MG63 (cell line): ENCODE measurements at regions not wholly inside any gene's neighbourhood (a gene's known extent, or its start where the extent isn't known, plus 50 kb on each side); places are given as distances from the start of the nearest gene placed in this dataset.
"Not testable (repeated sequence)": the region's sequence is repeated elsewhere in the genome, so short reads cannot be mapped to it uniquely, and the experiment has no call there.

Experiments
- DNase-seq: peaks from one replicate; pipeline ENCODE4 v3.0.0-alpha.2; 2020
- H3K27me3 ChIP-seq: fragments of 250-450 bp; sonication (Bioruptor Pico); 2 replicates; pipeline ENCODE4 v1.5.1; 2020; ENCODE audit warnings: mild to moderate bottlenecking, moderate library complexity
- H3K36me3 ChIP-seq: fragments of 250-450 bp; sonication (Bioruptor Pico); 2 replicates; pipeline ENCODE4 v1.5.1; 2020; ENCODE audit warnings: mild to moderate bottlenecking, moderate library complexity
- H3K4me3 ChIP-seq: fragments of 250-450 bp; sonication (Bioruptor Pico); 2 replicates; pipeline ENCODE4 v1.5.1; 2020; ENCODE audit warnings: mild to moderate bottlenecking, moderate library complexity
- H3K9me3 ChIP-seq: fragments of 250-450 bp; sonication (Bioruptor Pico); 2 replicates; pipeline ENCODE4 v1.5.1; 2020; ENCODE audit warnings: mild to moderate bottlenecking, moderate library complexity

GRCh38 chr13:111492958-111493357 lies 172.5 kb downstream of the TEX29 start:
- DNase-seq, result no peak
- Histone ChIP-seq H3K4me3 (no peak overlapping the region), H3K9me3 (no peaks in the 10 kb centered on the region), H3K27me3 (no peaks in the 10 kb centered on the region), H3K36me3 (no peaks in the 10 kb centered on the region)

DNA sequence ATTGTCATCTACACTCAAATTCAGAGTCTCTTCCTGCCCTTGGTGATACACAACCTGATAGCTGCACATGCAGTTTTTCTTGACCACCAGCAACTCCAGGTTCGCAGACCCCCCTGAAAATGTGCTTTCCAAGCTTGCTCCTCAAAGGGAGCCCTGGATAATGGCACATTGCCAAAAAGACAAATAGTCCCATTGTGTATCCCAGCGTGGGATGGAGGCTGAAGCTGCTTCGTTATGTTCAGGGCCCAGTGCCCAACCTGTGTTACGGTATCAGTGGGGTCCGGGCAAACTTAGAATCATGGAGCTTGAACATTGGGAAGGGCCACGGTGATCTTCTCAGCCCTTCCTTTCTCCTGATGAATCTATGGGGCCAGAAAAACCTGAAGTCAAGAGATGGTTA lies 173.0 kb downstream of the TEX29 start:
- DNase-seq, result no peak
- Histone ChIP-seq H3K4me3 (no peak overlapping the region), H3K9me3 (no peaks in the 10 kb centered on the region), H3K27me3 (no peaks in the 10 kb centered on the region), H3K36me3 (no peaks in the 10 kb centered on the region)

- Histone ChIP-seq H3K4me3 (no peak overlapping the region), H3K9me3 (no peaks in the 10 kb centered on the region), H3K27me3 (no peaks in the 10 kb centered on the region), H3K36me3 (no peaks in the 10 kb centered on the region)
- no peak for DNase-seq
Observed at GRCh38 chr13:111494641-111495040, 174.2 kb downstream of the TEX29 start.

- H3K36me3 ChIP-seq, H3K27me3 ChIP-seq, H3K4me3 ChIP-seq, DNase-seq, H3K9me3 ChIP-seq: not testable (repeated sequence)
Observed at GRCh38 chr13:111501596-111502535, 181.4 kb downstream of the TEX29 start.

DNA sequence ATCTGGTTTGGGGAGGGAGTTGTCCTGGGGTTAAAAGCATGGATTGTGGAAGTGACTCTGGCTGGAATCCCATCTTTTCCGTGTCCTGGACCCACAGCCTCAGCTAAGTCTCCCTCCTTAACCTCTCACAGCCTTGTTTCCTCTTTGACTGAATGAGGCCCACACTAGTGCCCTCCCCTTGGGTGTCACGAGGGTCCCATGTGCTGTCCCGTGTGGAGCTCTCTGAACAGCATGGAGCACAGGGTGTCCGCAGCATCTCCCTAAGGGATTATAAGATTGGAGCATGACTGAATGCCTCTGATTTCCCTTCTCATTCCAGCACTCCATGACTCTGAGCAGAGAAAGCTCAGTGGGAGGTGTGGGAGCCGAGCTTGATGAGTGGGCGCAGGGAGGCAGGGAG lies 182.5 kb downstream of the TEX29 start:
- H3K36me3 ChIP-seq, result no peaks in the 10 kb centered on the region
- no peak overlapping the region for H3K4me3 ChIP-seq
- H3K9me3 ChIP-seq, result no peaks in the 10 kb centered on the region
- no peak for DNase-seq
- no peaks in the 10 kb centered on the region for H3K27me3 ChIP-seq

DNA sequence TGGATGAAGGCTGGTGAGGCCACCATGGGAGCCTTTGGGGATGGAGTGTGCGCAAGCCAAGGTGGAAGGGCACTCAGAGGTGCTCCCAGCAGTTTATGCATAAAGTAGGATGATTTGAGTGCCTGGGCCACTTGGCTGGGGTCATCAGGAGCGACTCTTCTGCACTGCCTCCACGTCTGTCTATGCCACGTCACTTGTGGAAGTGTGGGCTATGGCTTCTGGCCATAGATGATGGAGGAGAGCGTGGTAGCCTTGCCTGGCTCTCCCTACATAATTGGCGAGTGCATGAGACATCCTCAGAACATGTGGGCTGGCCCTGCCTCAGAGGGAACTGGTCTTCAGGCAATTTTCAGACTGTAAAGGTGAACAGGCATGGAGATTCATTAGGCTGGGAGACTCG lies 182.9 kb downstream of the TEX29 start:
- no peak for DNase-seq
- Histone ChIP-seq H3K4me3 (no peak overlapping the region), H3K36me3 (no peaks in the 10 kb centered on the region), H3K9me3 (no peaks in the 10 kb centered on the region), H3K27me3 (no peaks in the 10 kb centered on the region)

DNA sequence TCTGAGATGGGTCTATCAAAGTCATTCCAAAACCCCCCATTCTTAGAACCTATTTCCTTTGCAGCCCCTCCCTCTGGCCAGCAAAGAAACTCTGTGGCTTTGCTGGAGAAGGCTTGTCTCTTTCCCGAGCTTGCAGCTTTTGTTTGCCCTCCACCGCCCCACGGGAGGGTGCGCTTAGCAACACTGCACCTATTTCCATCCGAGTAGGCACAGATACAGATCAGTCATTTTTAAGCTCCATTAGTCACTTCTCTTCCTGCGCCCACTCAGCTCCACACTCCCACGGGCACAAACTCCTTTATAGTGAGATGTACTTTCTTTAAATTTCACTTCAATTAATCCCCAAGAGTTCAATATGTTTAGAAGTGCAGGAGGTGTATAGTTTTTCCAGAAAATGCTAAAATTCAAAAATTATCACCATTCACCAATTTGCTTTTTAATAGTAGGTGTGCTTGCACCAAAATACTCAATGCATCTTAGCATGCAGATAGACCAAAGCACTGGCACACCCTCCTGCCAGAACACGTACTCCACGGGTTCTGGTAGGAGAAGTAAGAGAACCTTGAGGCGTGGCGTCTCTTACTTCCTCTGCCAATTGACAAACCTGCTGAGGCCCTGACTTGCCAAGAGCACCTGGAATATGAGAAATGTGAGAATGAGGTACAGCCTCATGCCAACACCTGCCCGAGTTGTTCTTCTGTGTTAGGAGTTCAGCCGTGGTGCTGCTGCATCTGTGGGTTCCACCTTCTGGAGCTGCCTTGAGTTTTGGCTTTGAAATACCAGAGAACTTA lies 183.7 kb downstream of the TEX29 start:
- no peak for DNase-seq
- no peaks in the 10 kb centered on the region for H3K9me3 ChIP-seq
- H3K4me3 ChIP-seq, result no peak overlapping the region
- no peaks in the 10 kb centered on the region for H3K36me3 ChIP-seq
- no peaks in the 10 kb centered on the region for H3K27me3 ChIP-seq

DNA sequence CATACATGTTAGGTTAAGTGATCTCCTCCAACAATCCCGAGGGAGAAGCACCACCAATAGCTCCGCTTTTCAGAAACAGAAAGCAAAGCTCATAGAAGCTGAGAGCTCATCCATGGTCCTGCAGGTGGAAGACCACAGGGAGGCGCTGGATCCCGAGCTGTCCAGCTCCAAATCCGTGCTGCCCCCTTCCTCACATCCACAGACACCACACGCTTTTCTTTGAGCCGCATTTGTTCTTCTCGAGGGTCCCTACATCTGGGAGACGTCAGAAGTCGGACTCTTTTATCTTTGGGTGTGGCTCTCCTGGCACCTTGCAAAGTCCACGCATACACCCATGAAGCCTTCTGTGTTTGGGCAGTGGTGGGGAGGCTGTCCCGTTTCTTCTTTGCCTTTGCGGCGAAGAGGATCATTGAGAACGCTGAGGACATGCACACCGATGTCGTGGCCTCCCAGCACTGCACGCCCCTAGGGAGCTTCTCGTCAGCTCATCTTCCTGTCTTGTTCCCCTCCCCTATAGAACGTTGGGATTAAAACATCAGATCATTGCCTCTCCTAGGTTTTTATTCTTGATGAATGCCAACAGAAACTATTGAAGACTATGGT lies 184.8 kb downstream of the TEX29 start:
- Histone ChIP-seq H3K9me3 (no peaks in the 10 kb centered on the region), H3K4me3 (no peak overlapping the region), H3K27me3 (no peaks in the 10 kb centered on the region), H3K36me3 (no peaks in the 10 kb centered on the region)
- no peak for DNase-seq

GRCh38 chr13:111506125-111506524 lies 185.7 kb downstream of the TEX29 start:
- H3K4me3 ChIP-seq, result no peak overlapping the region
- no peaks in the 10 kb centered on the region for H3K9me3 ChIP-seq
- H3K27me3 ChIP-seq, result no peaks in the 10 kb centered on the region
- H3K36me3 ChIP-seq, result no peaks in the 10 kb centered on the region
- DNase-seq, result no peak

GRCh38 chr13:111506621-111507020 lies 186.2 kb downstream of the TEX29 start:
- H3K27me3 ChIP-seq, result no peaks in the 10 kb centered on the region
- no peaks in the 10 kb centered on the region for H3K9me3 ChIP-seq
- no peak for DNase-seq
- no peaks in the 10 kb centered on the region for H3K36me3 ChIP-seq
- H3K4me3 ChIP-seq, result no peak overlapping the region

GRCh38 chr13:111508164-111508870 lies 187.9 kb downstream of the TEX29 start:
- Histone ChIP-seq H3K4me3 (no peak overlapping the region), H3K9me3 (no peaks in the 10 kb centered on the region), H3K36me3 (no peaks in the 10 kb centered on the region), H3K27me3 (no peaks in the 10 kb centered on the region)
- no peak for DNase-seq

- DNase-seq, result no peak
- H3K4me3 ChIP-seq, result no peak overlapping the region
- no peaks in the 10 kb centered on the region for H3K27me3 ChIP-seq
- no peaks in the 10 kb centered on the region for H3K9me3 ChIP-seq
- no peaks in the 10 kb centered on the region for H3K36me3 ChIP-seq
Observed at GRCh38 chr13:111508902-111509509, 188.6 kb downstream of the TEX29 start.

GRCh38 chr13:111510502-111511218 lies 190.2 kb downstream of the TEX29 start:
- H3K36me3 ChIP-seq, result no peaks in the 10 kb centered on the region
- DNase-seq, result no peak
- no peaks in the 10 kb centered on the region for H3K27me3 ChIP-seq
- no peaks in the 10 kb centered on the region for H3K9me3 ChIP-seq
- no peak overlapping the region for H3K4me3 ChIP-seq

- Histone ChIP-seq H3K9me3 (no peaks in the 10 kb centered on the region), H3K27me3 (no peaks in the 10 kb centered on the region)
Observed at GRCh38 chr13:111511219-111511732, 190.8 kb downstream of the TEX29 start.

GRCh38 chr13:111511805-111512504 lies 191.5 kb downstream of the TEX29 start:
- no peak for DNase-seq
- H3K36me3 ChIP-seq, result no peaks in the 10 kb centered on the region
- no peaks in the 10 kb centered on the region for H3K9me3 ChIP-seq
- H3K4me3 ChIP-seq, result no peak overlapping the region
- H3K27me3 ChIP-seq, result no peaks in the 10 kb centered on the region; the same call in 1 of the 2 replicates

More at GRCh38 chr13:111511219-111511732, 190.8 kb downstream of the TEX29 start:
- Histone ChIP-seq H3K4me3 (no peak overlapping the region), H3K36me3 (no peaks in the 10 kb centered on the region)
- DNase-seq, result no peak
